ENCODE measurements at regions not wholly inside any gene's neighbourhood (a gene's known extent, or its start where the extent isn't known, plus 50 kb on each side); places are given as distances from the start of the nearest gene placed in this dataset.

DNA sequence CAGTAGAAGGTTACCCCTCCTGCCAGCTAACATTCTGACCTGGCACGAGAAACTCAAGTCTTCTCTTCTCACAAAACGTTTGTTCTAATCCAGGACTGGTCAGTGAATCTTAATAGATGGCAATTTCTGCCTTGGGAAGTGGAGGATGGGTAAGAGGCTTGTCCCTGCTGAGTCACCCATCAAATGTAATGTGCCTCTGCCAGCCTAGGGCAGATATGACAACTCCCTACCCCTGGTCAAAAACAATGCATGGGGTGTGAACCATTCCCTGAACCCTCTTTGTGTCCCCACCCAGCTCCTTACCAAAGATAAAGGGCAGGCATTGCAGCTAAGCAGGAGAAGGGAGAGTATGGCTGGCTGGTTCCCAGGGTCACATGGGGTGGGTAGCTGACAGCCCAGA is 1052.9 kb downstream of the GALC start:
- H3K4me3 ChIP-seq (ENCODE audit: low read depth, low read length), result no peak overlapping the region
- TF ChIP-seq, protein P1, sequence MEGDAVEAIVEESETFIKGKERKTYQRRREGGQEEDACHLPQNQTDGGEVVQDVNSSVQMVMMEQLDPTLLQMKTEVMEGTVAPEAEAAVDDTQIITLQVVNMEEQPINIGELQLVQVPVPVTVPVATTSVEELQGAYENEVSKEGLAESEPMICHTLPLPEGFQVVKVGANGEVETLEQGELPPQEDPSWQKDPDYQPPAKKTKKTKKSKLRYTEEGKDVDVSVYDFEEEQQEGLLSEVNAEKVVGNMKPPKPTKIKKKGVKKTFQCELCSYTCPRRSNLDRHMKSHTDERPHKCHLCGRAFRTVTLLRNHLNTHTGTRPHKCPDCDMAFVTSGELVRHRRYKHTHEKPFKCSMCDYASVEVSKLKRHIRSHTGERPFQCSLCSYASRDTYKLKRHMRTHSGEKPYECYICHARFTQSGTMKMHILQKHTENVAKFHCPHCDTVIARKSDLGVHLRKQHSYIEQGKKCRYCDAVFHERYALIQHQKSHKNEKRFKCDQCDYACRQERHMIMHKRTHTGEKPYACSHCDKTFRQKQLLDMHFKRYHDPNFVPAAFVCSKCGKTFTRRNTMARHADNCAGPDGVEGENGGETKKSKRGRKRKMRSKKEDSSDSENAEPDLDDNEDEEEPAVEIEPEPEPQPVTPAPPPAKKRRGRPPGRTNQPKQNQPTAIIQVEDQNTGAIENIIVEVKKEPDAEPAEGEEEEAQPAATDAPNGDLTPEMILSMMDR (IDR thresholded peaks at IDR 0.05; ENCODE audit: control insufficient read depth, extremely low read depth, insufficient read depth), result no peak
- DNase-seq (ENCODE audit: low read depth), result no peak

DNA sequence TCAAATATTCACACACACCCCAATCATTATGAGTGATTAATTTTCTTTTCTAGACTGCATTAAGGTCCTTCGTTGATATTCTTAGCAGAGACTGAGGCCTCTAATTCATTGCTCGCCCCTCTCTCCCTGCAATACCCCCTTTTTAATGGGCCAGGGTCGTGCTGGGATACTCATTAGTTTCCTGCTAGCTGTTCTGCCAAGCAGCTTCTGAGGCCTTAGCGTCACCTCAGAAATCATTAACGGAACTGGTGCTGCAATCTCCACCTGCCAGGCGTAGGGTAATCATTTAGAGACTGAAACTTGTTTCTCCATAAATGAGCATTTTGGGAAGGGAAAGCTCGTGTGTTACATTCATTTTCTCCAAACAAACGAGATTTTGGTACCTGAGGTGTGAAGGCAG is 1054.7 kb downstream of the GALC start:
- DNase-seq (ENCODE audit: low read depth), result no peak
- H3K4me3 ChIP-seq (ENCODE audit: low read depth, low read length), result no peak overlapping the region
- TF ChIP-seq, protein P1 (IDR thresholded peaks at IDR 0.05; ENCODE audit: control insufficient read depth, extremely low read depth, insufficient read depth), result no peak

DNA sequence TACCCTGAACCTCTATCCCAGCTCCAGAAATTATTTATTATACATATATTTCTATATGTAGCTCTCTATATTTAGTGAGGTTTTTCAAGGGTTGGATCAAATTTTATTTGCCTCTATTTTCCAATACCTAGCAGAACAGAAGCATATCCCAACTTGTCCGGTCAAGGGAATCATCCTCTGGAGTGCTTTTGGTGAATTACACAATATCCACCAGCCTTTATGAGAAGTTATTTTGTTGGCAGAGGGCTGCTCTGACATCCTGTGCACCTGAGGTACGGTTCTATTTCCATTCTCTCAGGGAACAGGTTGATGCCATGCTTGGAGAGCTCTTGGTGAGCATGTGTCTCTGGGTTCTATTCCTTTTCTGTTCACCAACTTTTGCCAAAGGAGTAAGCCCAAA is 1056.4 kb downstream of the GALC start:
- no peak for DNase-seq (ENCODE audit: low read depth)
- no peak overlapping the region for H3K4me3 ChIP-seq (ENCODE audit: low read depth, low read length)
- TF ChIP-seq, protein P1 (IDR thresholded peaks at IDR 0.05; ENCODE audit: control insufficient read depth, extremely low read depth, insufficient read depth), result no peak

DNA sequence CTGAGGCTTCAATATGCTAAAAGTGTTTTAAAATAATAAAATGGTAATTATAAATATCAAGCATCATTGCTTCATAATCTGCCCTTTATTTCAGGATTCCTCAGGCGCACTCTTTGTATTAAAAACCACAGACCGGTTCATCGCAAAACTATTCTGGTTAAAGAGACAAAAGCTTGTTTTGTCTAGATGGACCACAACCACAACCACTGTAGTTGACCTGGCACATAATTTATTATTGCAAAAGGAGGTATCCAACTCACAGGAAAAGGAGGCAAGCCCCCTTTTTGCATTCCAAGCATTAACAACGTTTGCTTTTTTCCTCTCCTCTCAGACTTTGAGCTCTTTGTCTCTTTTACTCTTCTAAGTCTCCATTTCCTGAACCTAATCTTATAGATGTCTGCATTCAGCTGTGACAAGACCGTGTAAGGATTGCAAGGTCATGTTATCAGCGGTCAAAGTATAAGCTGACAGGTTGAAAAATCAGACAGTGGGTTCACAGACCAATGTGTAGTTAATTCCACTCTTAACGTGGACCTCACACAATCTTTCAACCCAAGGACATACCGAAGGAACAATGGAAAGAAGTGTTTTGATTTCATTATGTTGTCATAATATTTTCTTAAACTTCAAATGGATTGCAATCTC is 1057.6 kb downstream of the GALC start:
- no peak overlapping the region for H3K4me3 ChIP-seq (ENCODE audit: low read depth, low read length)
- no peak for DNase-seq (ENCODE audit: low read depth)
- TF ChIP-seq, protein P1 (IDR thresholded peaks at IDR 0.05; ENCODE audit: control insufficient read depth, extremely low read depth, insufficient read depth), result no peak

DNA sequence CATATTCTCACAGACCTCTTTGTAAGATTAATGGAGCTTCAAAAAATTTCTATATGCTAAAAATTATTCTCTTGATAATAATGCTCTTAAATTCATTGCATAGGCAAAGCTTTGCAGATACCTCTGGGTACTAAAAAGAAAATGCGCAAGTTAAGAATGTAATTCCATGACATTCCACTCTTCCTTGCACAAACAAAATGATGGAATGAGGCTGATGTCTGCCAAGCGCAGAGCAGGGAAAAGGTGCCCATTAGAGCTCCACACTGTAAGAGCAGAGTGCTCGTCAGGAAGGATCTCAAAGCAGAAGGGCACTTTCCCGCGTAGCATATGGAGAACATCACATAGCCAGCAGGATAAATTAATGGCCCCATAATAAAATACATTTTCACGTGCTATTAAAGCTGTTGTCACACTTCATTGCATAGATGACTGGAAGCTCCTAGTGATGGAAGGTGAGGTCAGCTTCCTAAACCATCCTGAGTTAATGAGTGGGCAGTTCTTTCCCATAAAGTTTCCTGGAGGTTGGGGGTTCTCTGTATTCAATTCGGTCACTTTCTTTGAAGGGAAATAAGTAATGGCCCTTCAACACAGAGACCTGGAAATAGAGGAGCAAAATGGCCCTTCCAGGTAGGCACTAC is 1058.9 kb downstream of the GALC start:
- no peak overlapping the region for H3K4me3 ChIP-seq (ENCODE audit: low read depth, low read length)
- no peak for DNase-seq (ENCODE audit: low read depth)
- TF ChIP-seq, protein P1 (IDR thresholded peaks at IDR 0.05; ENCODE audit: control insufficient read depth, extremely low read depth, insufficient read depth), result no peak

DNA sequence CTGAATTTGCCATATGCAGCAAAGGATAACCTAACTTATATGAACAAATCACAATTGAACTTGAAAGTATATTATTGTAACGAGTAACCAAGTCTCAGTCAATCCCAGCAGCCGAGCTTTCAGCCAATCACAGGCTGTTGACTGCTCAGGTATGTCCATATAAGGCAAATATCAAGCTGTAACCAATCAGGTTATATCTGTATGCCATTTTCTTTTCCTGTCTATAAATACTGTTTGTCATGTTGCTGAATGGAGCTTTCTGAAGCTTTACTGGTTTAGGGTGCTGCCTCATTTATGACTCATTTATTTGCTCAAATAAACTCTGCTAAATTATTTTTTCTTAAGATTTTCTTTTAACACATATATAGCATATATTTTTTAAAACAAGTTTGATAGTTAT is 1059.5 kb downstream of the GALC start:
- no peak overlapping the region for H3K4me3 ChIP-seq (ENCODE audit: low read depth, low read length)
- DNase-seq (ENCODE audit: low read depth), result no peak
- TF ChIP-seq, protein P1 (IDR thresholded peaks at IDR 0.05; ENCODE audit: control insufficient read depth, extremely low read depth, insufficient read depth), result no peak

DNA sequence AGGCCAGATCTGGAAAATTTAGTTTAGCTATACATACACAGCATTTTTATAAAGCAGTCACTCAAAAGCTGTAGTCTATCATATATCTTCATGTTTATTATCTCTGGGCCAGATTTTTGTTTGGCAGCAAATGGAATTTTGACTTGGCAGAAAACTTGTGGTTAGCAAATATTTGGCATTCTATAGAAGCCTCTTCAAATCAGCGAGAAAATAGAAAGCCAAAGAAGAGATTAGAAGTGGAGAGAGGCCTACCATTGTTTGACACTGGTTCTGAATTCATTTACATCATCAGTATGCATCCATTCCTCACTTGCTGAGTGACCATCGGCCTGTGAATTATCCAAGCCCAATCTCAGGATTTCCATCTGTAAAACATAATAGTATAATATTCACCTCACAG is 1077.6 kb downstream of the GALC start:
- TF ChIP-seq, protein P1 (IDR thresholded peaks at IDR 0.05; ENCODE audit: control insufficient read depth, extremely low read depth, insufficient read depth), result no peak
- no peak for DNase-seq (ENCODE audit: low read depth)
- no peak overlapping the region for H3K4me3 ChIP-seq (ENCODE audit: low read depth, low read length)
